Adipocyte (in vitro differentiated cells): ENCODE measurements at regions not wholly inside any gene's neighbourhood (a gene's known extent, or its start where the extent isn't known, plus 50 kb on each side); places are given as distances from the start of the nearest gene placed in this dataset.

Experiments
- DNase-seq: peaks from one replicate; pipeline ENCODE4 v3.0.0-alpha.2; 2015; ENCODE audit warnings: low read depth
- H3K27me3 ChIP-seq: replicated peaks from 2 replicates; pipeline ENCODE4 v1.7.0; 2013; ENCODE audit warnings: mild to moderate bottlenecking, low read length, moderate library complexity; ENCODE audit not compliant: control insufficient read depth, insufficient read depth
- H3K36me3 ChIP-seq: 2 replicates; pipeline ENCODE4 v1.7.0; 2013; ENCODE audit warnings: low read length, mild to moderate bottlenecking, moderate library complexity; ENCODE audit not compliant: control insufficient read depth, insufficient read depth, severe bottlenecking
- H3K4me1 ChIP-seq: 2 replicates; pipeline ENCODE4 v1.7.0; 2013; ENCODE audit warnings: mild to moderate bottlenecking, low read length, moderate library complexity; ENCODE audit not compliant: control insufficient read depth, insufficient read depth
- H3K4me3 ChIP-seq: 2 replicates; pipeline ENCODE4 v1.7.0; 2013; ENCODE audit warnings: mild to moderate bottlenecking, low read length, moderate library complexity
- H3K9ac ChIP-seq: 2 replicates; pipeline ENCODE4 v1.7.0; 2013; ENCODE audit warnings: mild to moderate bottlenecking, low read length, moderate library complexity
- H3K9me3 ChIP-seq: 2 replicates; pipeline ENCODE4 v1.7.0; 2013; ENCODE audit warnings: mild to moderate bottlenecking, low read length, moderate library complexity; ENCODE audit not compliant: control insufficient read depth

GRCh38 chr4:11623726-11624037 lies 195.0 kb upstream of the HS3ST1 start:
- H3K4me1 ChIP-seq, result no peaks in the 10 kb centered on the region
- no peaks in the 10 kb centered on the region for H3K36me3 ChIP-seq
- H3K9ac ChIP-seq, result no peak overlapping the region
- H3K4me3 ChIP-seq, result no peak overlapping the region
- no peak for DNase-seq
- no peaks in the 10 kb centered on the region for H3K27me3 ChIP-seq
- no peaks in the 10 kb centered on the region for H3K9me3 ChIP-seq

- Histone ChIP-seq H3K27me3 (no peaks in the 10 kb centered on the region), H3K4me1 (no peaks in the 10 kb centered on the region), H3K9me3 (no peaks in the 10 kb centered on the region), H3K4me3 (no peak overlapping the region), H3K9ac (no peak overlapping the region), H3K36me3 (no peaks in the 10 kb centered on the region)
- DNase-seq, result no peak
Observed at GRCh38 chr4:11622961-11623725, 194.4 kb upstream of the HS3ST1 start.

- no peak overlapping the region for H3K9ac ChIP-seq
- DNase-seq, result no peak
- no peaks in the 10 kb centered on the region for H3K27me3 ChIP-seq
- no peak overlapping the region for H3K4me3 ChIP-seq
- H3K9me3 ChIP-seq, result no peaks in the 10 kb centered on the region
- H3K36me3 ChIP-seq, result no peaks in the 10 kb centered on the region
- no peaks in the 10 kb centered on the region for H3K4me1 ChIP-seq
Observed at GRCh38 chr4:11620861-11621260, 192.2 kb upstream of the HS3ST1 start.

GRCh38 chr4:11618666-11619282 lies 190.1 kb upstream of the HS3ST1 start:
- Histone ChIP-seq H3K9ac (no peak overlapping the region), H3K27me3 (no peaks in the 10 kb centered on the region), H3K4me1 (no peaks in the 10 kb centered on the region), H3K9me3 (no peaks in the 10 kb centered on the region), H3K4me3 (no peak overlapping the region), H3K36me3 (no peaks in the 10 kb centered on the region)
- no peak for DNase-seq

GRCh38 chr4:11616856-11617255 lies 188.2 kb upstream of the HS3ST1 start:
- Histone ChIP-seq H3K9me3 (no peaks in the 10 kb centered on the region), H3K4me1 (no peaks in the 10 kb centered on the region), H3K36me3 (no peaks in the 10 kb centered on the region), H3K27me3 (no peaks in the 10 kb centered on the region), H3K9ac (no peak overlapping the region), H3K4me3 (no peak overlapping the region)
- no peak for DNase-seq

- H3K9ac ChIP-seq, result no peak overlapping the region
- H3K36me3 ChIP-seq, result no peaks in the 10 kb centered on the region
- H3K4me3 ChIP-seq, result no peak overlapping the region
- no peaks in the 10 kb centered on the region for H3K9me3 ChIP-seq
- no peaks in the 10 kb centered on the region for H3K4me1 ChIP-seq
- H3K27me3 ChIP-seq, result peaks cover 3% of the 10 kb centered on the region
- no peak for DNase-seq
Observed at GRCh38 chr4:11615601-11616000, 186.9 kb upstream of the HS3ST1 start.

- Histone ChIP-seq H3K27me3 (peaks cover 3% of the 10 kb centered on the region), H3K4me1 (no peaks in the 10 kb centered on the region), H3K4me3 (no peak overlapping the region), H3K9ac (no peak overlapping the region), H3K36me3 (no peaks in the 10 kb centered on the region), H3K9me3 (no peaks in the 10 kb centered on the region)
- DNase-seq, result no peak
Observed at GRCh38 chr4:11614426-11614825, 185.7 kb upstream of the HS3ST1 start.

GRCh38 chr4:11611868-11612267 lies 183.2 kb upstream of the HS3ST1 start:
- H3K9me3 ChIP-seq, result no peaks in the 10 kb centered on the region
- H3K4me3 ChIP-seq, result no peak overlapping the region
- H3K36me3 ChIP-seq, result no peaks in the 10 kb centered on the region
- peaks cover 3% of the 10 kb centered on the region for H3K27me3 ChIP-seq
- H3K9ac ChIP-seq, result no peak overlapping the region
- DNase-seq, result no peak
- H3K4me1 ChIP-seq, result no peaks in the 10 kb centered on the region

- H3K4me3 ChIP-seq, result no peak overlapping the region
- no peaks in the 10 kb centered on the region for H3K4me1 ChIP-seq
- H3K9me3 ChIP-seq, result no peaks in the 10 kb centered on the region
- H3K27me3 ChIP-seq, result peaks cover 3% of the 10 kb centered on the region
- DNase-seq, result no peak
- no peak overlapping the region for H3K9ac ChIP-seq
- no peaks in the 10 kb centered on the region for H3K36me3 ChIP-seq
Observed at GRCh38 chr4:11609751-11610150, 181.1 kb upstream of the HS3ST1 start.

GRCh38 chr4:11608992-11609391 lies 180.3 kb upstream of the HS3ST1 start:
- H3K9ac ChIP-seq, result no peak overlapping the region
- H3K27me3 ChIP-seq, result peaks cover 3% of the 10 kb centered on the region
- H3K4me1 ChIP-seq, result no peaks in the 10 kb centered on the region
- DNase-seq, result no peak
- no peaks in the 10 kb centered on the region for H3K9me3 ChIP-seq
- H3K36me3 ChIP-seq, result no peaks in the 10 kb centered on the region
- no peak overlapping the region for H3K4me3 ChIP-seq

- H3K27me3 ChIP-seq, result peaks cover 3% of the 10 kb centered on the region
Observed at GRCh38 chr4:11606078-11606477, 177.4 kb upstream of the HS3ST1 start.

GRCh38 chr4:11605597-11605996 lies 176.9 kb upstream of the HS3ST1 start:
- Histone ChIP-seq H3K9ac (no peak overlapping the region), H3K9me3 (no peaks in the 10 kb centered on the region), H3K4me3 (no peak overlapping the region), H3K36me3 (no peaks in the 10 kb centered on the region), H3K4me1 (no peaks in the 10 kb centered on the region), H3K27me3 (no peaks in the 10 kb centered on the region)
- DNase-seq, result no peak

More at GRCh38 chr4:11606078-11606477, 177.4 kb upstream of the HS3ST1 start:
- Histone ChIP-seq H3K9me3 (no peaks in the 10 kb centered on the region), H3K9ac (no peak overlapping the region), H3K4me3 (no peak overlapping the region), H3K36me3 (no peaks in the 10 kb centered on the region), H3K4me1 (no peaks in the 10 kb centered on the region)
- DNase-seq, result no peak
